GM23338 (cell line): ENCODE measurements at regions not wholly inside any gene's neighbourhood (a gene's known extent, or its start where the extent isn't known, plus 50 kb on each side); places are given as distances from the start of the nearest gene placed in this dataset.

Source experiments
- CREB1 ChIP-seq: fragments of 250-450 bp; sonication (Bioruptor Pico); IDR thresholded peaks from 2 replicates; pipeline ENCODE4 v1.5.0; 2020; ENCODE audit warnings: low read depth, mild to moderate bottlenecking, moderate library complexity
- EZH2 ChIP-seq: fragments of 200-600 bp; sonication (generic); IDR thresholded peaks from one replicate; pipeline ENCODE4 v1.8.0; 2017; ENCODE audit warnings: antibody characterized with exemption, mild to moderate bottlenecking, low read depth; ENCODE audit not compliant: unreplicated experiment
- EZH2phosphoT487 ChIP-seq: fragments of 200-600 bp; sonication (generic); IDR thresholded peaks from one replicate; pipeline ENCODE4 v1.8.1; 2018; ENCODE audit warnings: antibody characterized with exemption; ENCODE audit not compliant: unreplicated experiment
- POLR2AphosphoS5 ChIP-seq: IDR thresholded peaks from 2 replicates; pipeline ENCODE4 v1.6.1; 2016; ENCODE audit warnings: antibody characterized with exemption, low read depth
- STAT1 ChIP-seq: IDR thresholded peaks from one replicate; pipeline ENCODE4 v1.6.1; 2016; ENCODE audit warnings: antibody characterized with exemption; ENCODE audit not compliant: unreplicated experiment
- ZNF331 ChIP-seq: fragments of 250-450 bp; sonication (Bioruptor Pico); IDR thresholded peaks from 2 replicates; pipeline ENCODE4 v1.5.0; 2020; ENCODE audit warnings: low read depth, mild to moderate bottlenecking, moderate library complexity
- TF ChIP-seq, protein P1 (sequence below), 2 experiments: fragments of 200-600 bp in 1 of 2; sonication (generic) in 1 of 2; conservative IDR thresholded peaks; 2 replicates each; pipeline versions ENCODE4 v1.5.1 to v1.6.1; 2016 to 2017; ENCODE audit warnings: antibody characterized with exemption in 2 of 2, low read depth in 2 of 2, mild to moderate bottlenecking in 2 of 2, moderate library complexity in 1 of 2
- TF ChIP-seq, protein P2 (sequence below): fragments of 250-450 bp; sonication (Bioruptor Pico); IDR thresholded peaks from 2 replicates; pipeline ENCODE4 v1.5.0; 2020; ENCODE audit warnings: mild to moderate bottlenecking, moderate library complexity
- TF ChIP-seq, protein P3 (sequence below): IDR thresholded peaks from one replicate; pipeline ENCODE4 v1.6.1; 2018; ENCODE audit warnings: antibody characterized with exemption; ENCODE audit not compliant: unreplicated experiment

DNA sequence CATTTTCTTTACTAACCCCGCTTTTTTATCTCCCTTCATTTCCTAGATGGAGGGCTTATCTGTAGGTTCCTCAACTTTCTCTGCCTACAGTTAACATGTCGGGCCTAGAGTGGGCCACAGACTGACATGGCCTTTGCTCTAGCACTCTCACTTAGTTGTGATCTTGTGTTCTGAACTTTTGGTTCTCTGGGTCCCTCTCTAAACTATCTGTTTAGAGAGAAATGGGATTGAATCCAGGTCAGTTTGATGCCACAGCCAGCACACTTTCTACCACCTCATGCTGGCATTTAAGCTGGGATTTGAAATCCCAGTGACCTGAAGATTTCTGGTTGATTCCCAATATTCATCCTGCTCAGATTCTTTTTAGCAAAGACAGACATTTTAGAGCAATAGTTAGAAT, 388.5 kb upstream of the PAPPA start:
- TF ChIP-seq, protein P1, sequence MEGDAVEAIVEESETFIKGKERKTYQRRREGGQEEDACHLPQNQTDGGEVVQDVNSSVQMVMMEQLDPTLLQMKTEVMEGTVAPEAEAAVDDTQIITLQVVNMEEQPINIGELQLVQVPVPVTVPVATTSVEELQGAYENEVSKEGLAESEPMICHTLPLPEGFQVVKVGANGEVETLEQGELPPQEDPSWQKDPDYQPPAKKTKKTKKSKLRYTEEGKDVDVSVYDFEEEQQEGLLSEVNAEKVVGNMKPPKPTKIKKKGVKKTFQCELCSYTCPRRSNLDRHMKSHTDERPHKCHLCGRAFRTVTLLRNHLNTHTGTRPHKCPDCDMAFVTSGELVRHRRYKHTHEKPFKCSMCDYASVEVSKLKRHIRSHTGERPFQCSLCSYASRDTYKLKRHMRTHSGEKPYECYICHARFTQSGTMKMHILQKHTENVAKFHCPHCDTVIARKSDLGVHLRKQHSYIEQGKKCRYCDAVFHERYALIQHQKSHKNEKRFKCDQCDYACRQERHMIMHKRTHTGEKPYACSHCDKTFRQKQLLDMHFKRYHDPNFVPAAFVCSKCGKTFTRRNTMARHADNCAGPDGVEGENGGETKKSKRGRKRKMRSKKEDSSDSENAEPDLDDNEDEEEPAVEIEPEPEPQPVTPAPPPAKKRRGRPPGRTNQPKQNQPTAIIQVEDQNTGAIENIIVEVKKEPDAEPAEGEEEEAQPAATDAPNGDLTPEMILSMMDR (conservative IDR thresholded peaks at IDR 0.05; ENCODE audit: low read depth in 2 of 2) = no peak
- TF ChIP-seq POLR2AphosphoS5 (no peak), EZH2phosphoT487 (no peak), ZNF331 (CRISPR knock-in tag) (no peak), CREB1 (CRISPR knock-in tag) (no peak), EZH2 (no peak), STAT1 (no peak)
- TF ChIP-seq, protein P2, sequence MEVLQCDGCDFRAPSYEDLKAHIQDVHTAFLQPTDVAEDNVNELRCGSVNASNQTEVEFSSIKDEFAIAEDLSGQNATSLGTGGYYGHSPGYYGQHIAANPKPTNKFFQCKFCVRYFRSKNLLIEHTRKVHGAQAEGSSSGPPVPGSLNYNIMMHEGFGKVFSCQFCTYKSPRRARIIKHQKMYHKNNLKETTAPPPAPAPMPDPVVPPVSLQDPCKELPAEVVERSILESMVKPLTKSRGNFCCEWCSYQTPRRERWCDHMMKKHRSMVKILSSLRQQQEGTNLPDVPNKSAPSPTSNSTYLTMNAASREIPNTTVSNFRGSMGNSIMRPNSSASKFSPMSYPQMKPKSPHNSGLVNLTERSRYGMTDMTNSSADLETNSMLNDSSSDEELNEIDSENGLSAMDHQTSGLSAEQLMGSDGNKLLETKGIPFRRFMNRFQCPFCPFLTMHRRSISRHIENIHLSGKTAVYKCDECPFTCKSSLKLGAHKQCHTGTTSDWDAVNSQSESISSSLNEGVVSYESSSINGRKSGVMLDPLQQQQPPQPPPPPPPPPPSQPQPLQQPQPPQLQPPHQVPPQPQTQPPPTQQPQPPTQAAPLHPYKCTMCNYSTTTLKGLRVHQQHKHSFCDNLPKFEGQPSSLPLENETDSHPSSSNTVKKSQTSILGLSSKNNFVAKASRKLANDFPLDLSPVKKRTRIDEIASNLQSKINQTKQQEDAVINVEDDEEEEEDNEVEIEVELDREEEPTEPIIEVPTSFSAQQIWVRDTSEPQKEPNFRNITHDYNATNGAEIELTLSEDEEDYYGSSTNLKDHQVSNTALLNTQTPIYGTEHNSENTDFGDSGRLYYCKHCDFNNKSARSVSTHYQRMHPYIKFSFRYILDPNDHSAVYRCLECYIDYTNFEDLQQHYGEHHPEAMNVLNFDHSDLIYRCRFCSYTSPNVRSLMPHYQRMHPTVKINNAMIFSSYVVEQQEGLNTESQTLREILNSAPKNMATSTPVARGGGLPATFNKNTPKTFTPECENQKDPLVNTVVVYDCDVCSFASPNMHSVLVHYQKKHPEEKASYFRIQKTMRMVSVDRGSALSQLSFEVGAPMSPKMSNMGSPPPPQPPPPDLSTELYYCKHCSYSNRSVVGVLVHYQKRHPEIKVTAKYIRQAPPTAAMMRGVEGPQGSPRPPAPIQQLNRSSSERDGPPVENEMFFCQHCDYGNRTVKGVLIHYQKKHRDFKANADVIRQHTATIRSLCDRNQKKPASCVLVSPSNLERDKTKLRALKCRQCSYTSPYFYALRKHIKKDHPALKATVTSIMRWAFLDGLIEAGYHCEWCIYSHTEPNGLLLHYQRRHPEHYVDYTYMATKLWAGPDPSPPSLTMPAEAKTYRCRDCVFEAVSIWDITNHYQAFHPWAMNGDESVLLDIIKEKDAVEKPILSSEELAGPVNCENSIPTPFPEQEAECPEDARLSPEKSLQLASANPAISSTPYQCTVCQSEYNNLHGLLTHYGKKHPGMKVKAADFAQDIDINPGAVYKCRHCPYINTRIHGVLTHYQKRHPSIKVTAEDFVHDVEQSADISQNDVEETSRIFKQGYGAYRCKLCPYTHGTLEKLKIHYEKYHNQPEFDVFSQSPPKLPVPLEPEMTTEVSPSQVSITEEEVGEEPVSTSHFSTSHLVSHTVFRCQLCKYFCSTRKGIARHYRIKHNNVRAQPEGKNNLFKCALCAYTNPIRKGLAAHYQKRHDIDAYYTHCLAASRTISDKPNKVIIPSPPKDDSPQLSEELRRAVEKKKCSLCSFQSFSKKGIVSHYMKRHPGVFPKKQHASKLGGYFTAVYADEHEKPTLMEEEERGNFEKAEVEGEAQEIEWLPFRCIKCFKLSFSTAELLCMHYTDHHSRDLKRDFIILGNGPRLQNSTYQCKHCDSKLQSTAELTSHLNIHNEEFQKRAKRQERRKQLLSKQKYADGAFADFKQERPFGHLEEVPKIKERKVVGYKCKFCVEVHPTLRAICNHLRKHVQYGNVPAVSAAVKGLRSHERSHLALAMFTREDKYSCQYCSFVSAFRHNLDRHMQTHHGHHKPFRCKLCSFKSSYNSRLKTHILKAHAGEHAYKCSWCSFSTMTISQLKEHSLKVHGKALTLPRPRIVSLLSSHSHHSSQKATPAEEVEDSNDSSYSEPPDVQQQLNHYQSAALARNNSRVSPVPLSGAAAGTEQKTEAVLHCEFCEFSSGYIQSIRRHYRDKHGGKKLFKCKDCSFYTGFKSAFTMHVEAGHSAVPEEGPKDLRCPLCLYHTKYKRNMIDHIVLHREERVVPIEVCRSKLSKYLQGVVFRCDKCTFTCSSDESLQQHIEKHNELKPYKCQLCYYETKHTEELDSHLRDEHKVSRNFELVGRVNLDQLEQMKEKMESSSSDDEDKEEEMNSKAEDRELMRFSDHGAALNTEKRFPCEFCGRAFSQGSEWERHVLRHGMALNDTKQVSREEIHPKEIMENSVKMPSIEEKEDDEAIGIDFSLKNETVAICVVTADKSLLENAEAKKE (CRISPR knock-in tag) = no peak
- TF ChIP-seq, protein P3, sequence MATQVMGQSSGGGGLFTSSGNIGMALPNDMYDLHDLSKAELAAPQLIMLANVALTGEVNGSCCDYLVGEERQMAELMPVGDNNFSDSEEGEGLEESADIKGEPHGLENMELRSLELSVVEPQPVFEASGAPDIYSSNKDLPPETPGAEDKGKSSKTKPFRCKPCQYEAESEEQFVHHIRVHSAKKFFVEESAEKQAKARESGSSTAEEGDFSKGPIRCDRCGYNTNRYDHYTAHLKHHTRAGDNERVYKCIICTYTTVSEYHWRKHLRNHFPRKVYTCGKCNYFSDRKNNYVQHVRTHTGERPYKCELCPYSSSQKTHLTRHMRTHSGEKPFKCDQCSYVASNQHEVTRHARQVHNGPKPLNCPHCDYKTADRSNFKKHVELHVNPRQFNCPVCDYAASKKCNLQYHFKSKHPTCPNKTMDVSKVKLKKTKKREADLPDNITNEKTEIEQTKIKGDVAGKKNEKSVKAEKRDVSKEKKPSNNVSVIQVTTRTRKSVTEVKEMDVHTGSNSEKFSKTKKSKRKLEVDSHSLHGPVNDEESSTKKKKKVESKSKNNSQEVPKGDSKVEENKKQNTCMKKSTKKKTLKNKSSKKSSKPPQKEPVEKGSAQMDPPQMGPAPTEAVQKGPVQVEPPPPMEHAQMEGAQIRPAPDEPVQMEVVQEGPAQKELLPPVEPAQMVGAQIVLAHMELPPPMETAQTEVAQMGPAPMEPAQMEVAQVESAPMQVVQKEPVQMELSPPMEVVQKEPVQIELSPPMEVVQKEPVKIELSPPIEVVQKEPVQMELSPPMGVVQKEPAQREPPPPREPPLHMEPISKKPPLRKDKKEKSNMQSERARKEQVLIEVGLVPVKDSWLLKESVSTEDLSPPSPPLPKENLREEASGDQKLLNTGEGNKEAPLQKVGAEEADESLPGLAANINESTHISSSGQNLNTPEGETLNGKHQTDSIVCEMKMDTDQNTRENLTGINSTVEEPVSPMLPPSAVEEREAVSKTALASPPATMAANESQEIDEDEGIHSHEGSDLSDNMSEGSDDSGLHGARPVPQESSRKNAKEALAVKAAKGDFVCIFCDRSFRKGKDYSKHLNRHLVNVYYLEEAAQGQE = no peak
